Upper lobe of right lung (tissue), 1 donor: ENCODE measurements at regions not wholly inside any gene's neighbourhood (a gene's known extent, or its start where the extent isn't known, plus 50 kb on each side); places are given as distances from the start of the nearest gene placed in this dataset.

Experiments used
- ATAC-seq: fragments of 200-7000 bp; cut with Tn5 transposase; one replicate; pipeline ENCODE4 v1.9.1; 2020; ENCODE audit warnings: mild to moderate bottlenecking, moderate library complexity
- DNase-seq: peaks from one replicate; pipeline ENCODE4 v3.0.0-alpha.2; 2020
- H3K27ac ChIP-seq: fragments of 200-600 bp; one replicate; pipeline ENCODE4 v1.8.0; 2022
- H3K27me3 ChIP-seq: fragments of 200-600 bp; one replicate; pipeline ENCODE4 v1.8.0; 2022; ENCODE audit warnings: mild to moderate bottlenecking
- H3K36me3 ChIP-seq: fragments of 200-600 bp; one replicate; pipeline ENCODE4 v1.8.0; 2022
- H3K4me1 ChIP-seq: fragments of 200-600 bp; one replicate; pipeline ENCODE4 v1.8.0; 2022
- H3K4me3 ChIP-seq: fragments of 200-600 bp; one replicate; pipeline ENCODE4 v1.8.0; 2022; ENCODE audit warnings: mild to moderate bottlenecking
- H3K9me3 ChIP-seq: fragments of 200-600 bp; one replicate; pipeline ENCODE4 v1.8.0; 2022
- CTCF ChIP-seq: fragments of 200-600 bp; IDR thresholded peaks from one replicate; pipeline ENCODE4 v1.8.0; 2022; ENCODE audit warnings: antibody characterized with exemption
- intact Hi-C: fragments of 100-400 bp; cut with DNase I; formaldehyde crosslinking; loops from one replicate; pipeline ENCODE4 v1.11.0; 2022
- donor health status: DM: no; HTN: yes; CAD: no; lungs with severe emphysema.

- H3K4me3 ChIP-seq, result no peak overlapping the region
Measured at GRCh38 chr20:11011653-11012052, 337.9 kb upstream of the JAG1 start.

GRCh38 chr20:11012975-11013374, 339.2 kb upstream of the JAG1 start:
- intact Hi-C loops, result no loop called here
- no peak for ATAC-seq

More at GRCh38 chr20:11011653-11012052, 337.9 kb upstream of the JAG1 start:
- H3K9me3 ChIP-seq, result no peaks in the 10 kb centered on the region
- ATAC-seq (no peak), DNase-seq (no peak)
- no peak overlapping the region for H3K27ac ChIP-seq
- peaks cover 7% of the 10 kb centered on the region for H3K4me1 ChIP-seq
- TF ChIP-seq CTCF, result no peak
- H3K27me3 ChIP-seq, result no peaks in the 10 kb centered on the region
- H3K36me3 ChIP-seq, result no peaks in the 10 kb centered on the region
- intact Hi-C loops, result no loop called here

GRCh38 chr20:11013801-11014200, 340.0 kb upstream of the JAG1 start:
- no peak for DNase-seq
- no peaks in the 10 kb centered on the region for H3K27me3 ChIP-seq
- H3K4me1 ChIP-seq, result peaks cover 7% of the 10 kb centered on the region
- no peaks in the 10 kb centered on the region for H3K36me3 ChIP-seq
- intact Hi-C loops, result no loop called here
- H3K27ac ChIP-seq, result peak overlapping the region; percentile 20
- no peak for TF ChIP-seq CTCF
- no peak for ATAC-seq
- no peak overlapping the region for H3K4me3 ChIP-seq
- H3K9me3 ChIP-seq, result no peaks in the 10 kb centered on the region

More at GRCh38 chr20:11012975-11013374, 339.2 kb upstream of the JAG1 start:
- no peak for TF ChIP-seq CTCF
- no peak overlapping the region for H3K27ac ChIP-seq
- no peak for DNase-seq
- peaks cover 7% of the 10 kb centered on the region for H3K4me1 ChIP-seq
- no peaks in the 10 kb centered on the region for H3K36me3 ChIP-seq
- no peak overlapping the region for H3K4me3 ChIP-seq
- H3K27me3 ChIP-seq, result no peaks in the 10 kb centered on the region
- H3K9me3 ChIP-seq, result no peaks in the 10 kb centered on the region

- ATAC-seq (no peak), DNase-seq (no peak)
- no peaks in the 10 kb centered on the region for H3K36me3 ChIP-seq
- TF ChIP-seq CTCF, result no peak
- no peaks in the 10 kb centered on the region for H3K9me3 ChIP-seq
- H3K27me3 ChIP-seq, result no peaks in the 10 kb centered on the region
- intact Hi-C loops, result no loop called here
- peaks cover 7% of the 10 kb centered on the region for H3K4me1 ChIP-seq
- no peak overlapping the region for H3K4me3 ChIP-seq
- no peak overlapping the region for H3K27ac ChIP-seq
Measured at GRCh38 chr20:11015440-11015839, 341.6 kb upstream of the JAG1 start.

- Histone ChIP-seq H3K27ac (no peak overlapping the region), H3K4me3 (no peak overlapping the region), H3K36me3 (no peaks in the 10 kb centered on the region), H3K27me3 (no peaks in the 10 kb centered on the region), H3K4me1 (peaks cover 7% of the 10 kb centered on the region), H3K9me3 (no peaks in the 10 kb centered on the region)
- DNase-seq (no peak), ATAC-seq (no peak)
- intact Hi-C loops, result no loop called here
- no peak for TF ChIP-seq CTCF
Measured at GRCh38 chr20:11017446-11017845, 343.6 kb upstream of the JAG1 start.

GRCh38 chr20:11018668-11019170, 344.9 kb upstream of the JAG1 start:
- TF ChIP-seq CTCF, result no peak
- intact Hi-C loops, result no loop called here
- DNase-seq, result no peak
- no peak overlapping the region for H3K27ac ChIP-seq
- no peaks in the 10 kb centered on the region for H3K9me3 ChIP-seq
- no peaks in the 10 kb centered on the region for H3K36me3 ChIP-seq
- no peak for ATAC-seq
- no peak overlapping the region for H3K4me3 ChIP-seq
- no peaks in the 10 kb centered on the region for H3K4me1 ChIP-seq
- H3K27me3 ChIP-seq, result no peaks in the 10 kb centered on the region
